ENCODE measurements at regions not wholly inside any gene's neighbourhood (a gene's known extent, or its start where the extent isn't known, plus 50 kb on each side); places are given as distances from the start of the nearest gene placed in this dataset.

DNA sequence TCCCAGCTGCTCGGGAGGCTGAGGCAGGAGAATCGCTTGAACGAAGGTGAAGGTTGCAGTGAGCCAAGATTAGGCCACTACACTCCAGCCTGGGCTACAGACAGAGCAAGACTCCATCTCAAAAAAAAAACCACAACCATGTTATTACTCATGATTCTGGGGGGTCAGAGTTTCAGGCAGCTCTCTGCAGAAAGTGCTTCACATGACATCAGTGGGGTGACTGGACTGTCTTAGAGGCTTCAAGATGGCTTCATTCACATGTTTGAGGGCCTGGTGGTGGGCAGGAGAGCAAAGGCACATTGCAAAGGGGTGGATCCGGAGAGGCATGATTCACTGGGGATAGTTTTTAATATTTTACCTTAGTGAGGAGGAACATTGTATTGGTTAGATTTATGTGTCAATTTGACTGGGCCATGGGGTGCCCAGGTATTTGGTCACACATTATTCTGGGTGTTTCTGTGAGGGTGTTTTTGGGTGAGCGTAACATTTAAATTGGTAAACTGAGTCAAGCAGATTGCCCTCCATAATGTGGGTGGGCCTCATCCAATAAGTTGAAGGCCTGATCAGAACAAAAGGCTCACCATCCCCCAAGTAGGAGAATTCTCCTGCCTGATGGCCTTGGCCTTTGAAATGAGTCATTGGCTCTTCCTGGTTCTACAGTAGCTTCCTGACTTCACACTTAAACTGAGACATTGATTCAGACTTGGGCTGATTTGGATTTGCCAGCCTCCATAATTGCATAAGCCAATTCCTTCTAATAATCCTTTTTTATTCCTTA, 109.8 kb downstream of the GOSR1 start:
- TF ChIP-seq CTCF (conservative IDR thresholded peaks at IDR 0.05; ENCODE audit: low read depth, low read length) (no peak), EZH2 (IDR thresholded peaks at IDR 0.05; ENCODE audit: borderline replicate concordance, low read depth, low read length, poor library complexity, severe bottlenecking) (no peak)
- POLR2A ChIA-PET (ENCODE audit: low non-redundant PET), result no interaction called here
- Histone ChIP-seq H3K4me1 (ENCODE audit: insufficient read depth, low read length, poor library complexity, severe bottlenecking) (no peaks in the 10 kb centered on the region), H3K27me3 (replicated peaks; ENCODE audit: insufficient read depth, low read depth, low read length, poor library complexity) (no peaks in the 10 kb centered on the region), H3K27ac (ENCODE audit: low read depth, low read length, poor library complexity, severe bottlenecking) (no peak overlapping the region), H3K36me3 (ENCODE audit: insufficient read depth, low read length, poor library complexity, severe bottlenecking) (no peaks in the 10 kb centered on the region), H3K9me3 (ENCODE audit: low read depth, low read length, poor library complexity, severe bottlenecking) (no peaks in the 10 kb centered on the region), H3K4me3 (ENCODE audit: low read depth, low read length, poor library complexity, severe bottlenecking) (no peak overlapping the region)
- CTCF ChIA-PET, result no interaction called here
- BruUV-seq (replicated peaks), result no TSS peak
- DNase-seq (ENCODE audit: low spot score), result no peak
- intact Hi-C loops (cut with micrococcal nuclease; ENCODE audit: unreplicated experiment), result no loop called here

GRCh38 chr17:30584810-30585209, 107.6 kb downstream of the GOSR1 start:
- Histone ChIP-seq H3K27ac (ENCODE audit: low read depth, low read length, poor library complexity, severe bottlenecking) (no peak overlapping the region), H3K4me3 (ENCODE audit: low read depth, low read length, poor library complexity, severe bottlenecking) (no peak overlapping the region), H3K36me3 (ENCODE audit: insufficient read depth, low read length, poor library complexity, severe bottlenecking) (no peaks in the 10 kb centered on the region), H3K9me3 (ENCODE audit: low read depth, low read length, poor library complexity, severe bottlenecking) (no peaks in the 10 kb centered on the region), H3K4me1 (ENCODE audit: insufficient read depth, low read length, poor library complexity, severe bottlenecking) (no peaks in the 10 kb centered on the region), H3K27me3 (replicated peaks; ENCODE audit: insufficient read depth, low read depth, low read length, poor library complexity) (no peaks in the 10 kb centered on the region)
- POLR2A ChIA-PET (ENCODE audit: low non-redundant PET), result no interaction called here
- CTCF ChIA-PET, result no interaction called here
- TF ChIP-seq CTCF (conservative IDR thresholded peaks at IDR 0.05; ENCODE audit: low read depth, low read length), result no peak
- TF ChIP-seq EZH2 (IDR thresholded peaks at IDR 0.05; ENCODE audit: borderline replicate concordance, low read depth, low read length, poor library complexity, severe bottlenecking), result no peak
- no TSS peak for BruUV-seq (replicated peaks)
- intact Hi-C loops (cut with micrococcal nuclease; ENCODE audit: unreplicated experiment), result no loop called here
- DNase-seq (ENCODE audit: low spot score), result no peak

- Histone ChIP-seq H3K4me3 (ENCODE audit: low read depth, low read length, poor library complexity, severe bottlenecking) (no peak overlapping the region), H3K27me3 (replicated peaks; ENCODE audit: insufficient read depth, low read depth, low read length, poor library complexity) (no peaks in the 10 kb centered on the region), H3K4me1 (ENCODE audit: insufficient read depth, low read length, poor library complexity, severe bottlenecking) (no peaks in the 10 kb centered on the region), H3K9me3 (ENCODE audit: low read depth, low read length, poor library complexity, severe bottlenecking) (no peaks in the 10 kb centered on the region), H3K36me3 (ENCODE audit: insufficient read depth, low read length, poor library complexity, severe bottlenecking) (no peaks in the 10 kb centered on the region), H3K27ac (ENCODE audit: low read depth, low read length, poor library complexity, severe bottlenecking) (no peak overlapping the region)
- intact Hi-C loops (cut with micrococcal nuclease; ENCODE audit: unreplicated experiment), result no loop called here
- TF ChIP-seq EZH2 (IDR thresholded peaks at IDR 0.05; ENCODE audit: borderline replicate concordance, low read depth, low read length, poor library complexity, severe bottlenecking) (no peak), CTCF (conservative IDR thresholded peaks at IDR 0.05; ENCODE audit: low read depth, low read length) (no peak)
- BruUV-seq (replicated peaks), result no TSS peak
- CTCF ChIA-PET, result no interaction called here
- POLR2A ChIA-PET (ENCODE audit: low non-redundant PET), result no interaction called here
- DNase-seq (ENCODE audit: low spot score), result no peak
Measured at GRCh38 chr17:30580916-30581315, 103.7 kb downstream of the GOSR1 start.

Data from A673 (cell line).